WTC11 (cell line): ENCODE measurements at regions not wholly inside any gene's neighbourhood (a gene's known extent, or its start where the extent isn't known, plus 50 kb on each side); places are given as distances from the start of the nearest gene placed in this dataset.

Experiments used
- ATAC-seq: fragments of 200-7000 bp; cut with Tn5 transposase; 2 replicates; pipeline ENCODE4 v1.10.0; 2021; ENCODE audit warnings: mild to moderate bottlenecking, moderate library complexity
- CTCF ChIA-PET: fragments of 300-600 bp; sonication (Branson Sonifier 250); formaldehyde crosslinking; loops from one replicate; lab custom pipeline; 2021; ENCODE audit warnings: antibody characterized with exemption; lab: Charles Lee
- POLR2A ChIA-PET: fragments of 350-600 bp; sonication (Branson Sonifier 250); formaldehyde crosslinking; loops from one replicate; lab custom pipeline; 2021; ENCODE audit warnings: antibody characterized with exemption; lab: Charles Lee
- DNase-seq: peaks from one replicate; pipeline ENCODE4 v3.0.0; 2021; ENCODE audit warnings: low spot score
- H3K27ac Mint-ChIP-seq: 2 replicates; pipeline ENCODE4 v1.8.0; 2021; ENCODE audit warnings: mixed read lengths
- H3K27me3 Mint-ChIP-seq: 2 replicates; pipeline ENCODE4 v1.8.0; 2021; ENCODE audit warnings: low read depth, mild to moderate bottlenecking, moderate library complexity, mixed read lengths
- H3K36me3 Mint-ChIP-seq: 2 replicates; pipeline ENCODE4 v1.8.0; 2021; ENCODE audit warnings: mixed read lengths
- H3K4me1 Mint-ChIP-seq: 2 replicates; pipeline ENCODE4 v1.8.0; 2022; ENCODE audit warnings: mixed read lengths
- H3K4me3 Mint-ChIP-seq: 2 replicates; pipeline ENCODE4 v1.8.0; 2021; ENCODE audit warnings: mild to moderate bottlenecking, moderate library complexity, mixed read lengths
- H3K9me3 Mint-ChIP-seq: 2 replicates; pipeline ENCODE4 v1.8.0; 2021; ENCODE audit warnings: mixed read lengths
- ARID4B ChIP-seq: sonication (generic); formaldehyde crosslinking; IDR thresholded peaks from 2 replicates; pipeline ENCODE4 v1.8.0; 2023; ENCODE audit warnings: missing genetic modification reagents, mild to moderate bottlenecking, borderline replicate concordance
- ATF3 ChIP-seq: sonication (generic); formaldehyde crosslinking; conservative IDR thresholded peaks from 2 replicates; pipeline ENCODE4 v1.8.1; 2022; ENCODE audit warnings: mild to moderate bottlenecking, missing genetic modification reagents
- CBFB ChIP-seq: sonication (generic); formaldehyde crosslinking; IDR thresholded peaks from 2 replicates; pipeline ENCODE4 v1.8.1; 2022; ENCODE audit warnings: mild to moderate bottlenecking, low read depth, missing genetic modification reagents
- EMX1 ChIP-seq: fragments of 250-450 bp; sonication (Bioruptor Pico); IDR thresholded peaks from 2 replicates; pipeline ENCODE4 v1.8.0; 2021; ENCODE audit warnings: mild to moderate bottlenecking
- FOXJ3 ChIP-seq: sonication (generic); formaldehyde crosslinking; IDR thresholded peaks from 2 replicates; pipeline ENCODE4 v1.9.0; 2021; ENCODE audit warnings: missing genetic modification reagents, mild to moderate bottlenecking, borderline replicate concordance
- FOXP1 ChIP-seq: sonication (generic); formaldehyde crosslinking; IDR thresholded peaks from 2 replicates; pipeline ENCODE4 v1.8.0; 2022; ENCODE audit warnings: missing genetic modification reagents, mild to moderate bottlenecking, moderate library complexity, borderline replicate concordance
- NFYB ChIP-seq: sonication (generic); formaldehyde crosslinking; conservative IDR thresholded peaks from 2 replicates; pipeline ENCODE4 v1.8.0; 2022; ENCODE audit warnings: low read depth, missing genetic modification reagents
- RELA ChIP-seq: sonication (generic); formaldehyde crosslinking; IDR thresholded peaks from 2 replicates; pipeline ENCODE4 v1.8.1; 2022; ENCODE audit warnings: missing genetic modification reagents, mild to moderate bottlenecking, borderline replicate concordance
- RORB ChIP-seq: fragments of 250-450 bp; sonication (Bioruptor Pico); IDR thresholded peaks from 2 replicates; pipeline ENCODE4 v1.9.0; 2021; ENCODE audit warnings: mild to moderate bottlenecking
- SMAD3 ChIP-seq: sonication (generic); formaldehyde crosslinking; IDR thresholded peaks from 2 replicates; pipeline ENCODE4 v1.8.0; 2022; ENCODE audit warnings: missing genetic modification reagents, mild to moderate bottlenecking, borderline replicate concordance
- SP1 ChIP-seq: sonication (generic); formaldehyde crosslinking; conservative IDR thresholded peaks from 2 replicates; pipeline ENCODE4 v1.8.1; 2022; ENCODE audit warnings: missing genetic modification reagents
- ZNF396 ChIP-seq: fragments of 250-450 bp; sonication (Bioruptor Pico); IDR thresholded peaks from 2 replicates; pipeline ENCODE4 v1.8.0; 2021; ENCODE audit warnings: mild to moderate bottlenecking, moderate library complexity, borderline replicate concordance
- TF ChIP-seq, protein P1 (sequence below): sonication (generic); formaldehyde crosslinking; IDR thresholded peaks from 2 replicates; pipeline ENCODE4 v1.8.1; 2022; ENCODE audit warnings: mild to moderate bottlenecking, missing genetic modification reagents, moderate library complexity, borderline replicate concordance
- TF ChIP-seq, protein P2 (sequence below): sonication (generic); formaldehyde crosslinking; IDR thresholded peaks from 2 replicates; pipeline ENCODE4 v1.8.0; 2022; ENCODE audit warnings: mild to moderate bottlenecking, missing genetic modification reagents
- TF ChIP-seq, protein P3 (sequence below): sonication (generic); formaldehyde crosslinking; IDR thresholded peaks from 2 replicates; pipeline ENCODE4 v1.8.1; 2022; ENCODE audit warnings: low read depth, mild to moderate bottlenecking, moderate library complexity, missing genetic modification reagents, borderline replicate concordance
- TF ChIP-seq, protein P4 (sequence below): sonication (generic); formaldehyde crosslinking; IDR thresholded peaks from 2 replicates; pipeline ENCODE4 v1.8.0; 2022; ENCODE audit warnings: mild to moderate bottlenecking, missing genetic modification reagents

- H3K27me3 Mint-ChIP-seq = peaks cover 3% of the 10 kb centered on the region
- CTCF ChIA-PET = no interaction called here
- H3K4me1 Mint-ChIP-seq = no peaks in the 10 kb centered on the region
- POLR2A ChIA-PET = interaction anchor here (0.5 kb wide), 1 partner anchor 53 kb away, joined by 4 read pairs; no protein-coding TSS in a partner anchor
- no peak overlapping the region for H3K4me3 Mint-ChIP-seq
- DNase-seq (no peak), ATAC-seq (no peak)
- peaks cover 8% of the 10 kb centered on the region for H3K36me3 Mint-ChIP-seq
- H3K27ac Mint-ChIP-seq = no peak overlapping the region
- H3K9me3 Mint-ChIP-seq = peaks cover 26% of the 10 kb centered on the region
- TF ChIP-seq, protein P1, sequence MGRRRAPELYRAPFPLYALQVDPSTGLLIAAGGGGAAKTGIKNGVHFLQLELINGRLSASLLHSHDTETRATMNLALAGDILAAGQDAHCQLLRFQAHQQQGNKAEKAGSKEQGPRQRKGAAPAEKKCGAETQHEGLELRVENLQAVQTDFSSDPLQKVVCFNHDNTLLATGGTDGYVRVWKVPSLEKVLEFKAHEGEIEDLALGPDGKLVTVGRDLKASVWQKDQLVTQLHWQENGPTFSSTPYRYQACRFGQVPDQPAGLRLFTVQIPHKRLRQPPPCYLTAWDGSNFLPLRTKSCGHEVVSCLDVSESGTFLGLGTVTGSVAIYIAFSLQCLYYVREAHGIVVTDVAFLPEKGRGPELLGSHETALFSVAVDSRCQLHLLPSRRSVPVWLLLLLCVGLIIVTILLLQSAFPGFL (CRISPR knock-in tag) = no peak
Measured at GRCh38 chr22:48106715-48107259, 1344.3 kb downstream of the TBC1D22A start.

DNA sequence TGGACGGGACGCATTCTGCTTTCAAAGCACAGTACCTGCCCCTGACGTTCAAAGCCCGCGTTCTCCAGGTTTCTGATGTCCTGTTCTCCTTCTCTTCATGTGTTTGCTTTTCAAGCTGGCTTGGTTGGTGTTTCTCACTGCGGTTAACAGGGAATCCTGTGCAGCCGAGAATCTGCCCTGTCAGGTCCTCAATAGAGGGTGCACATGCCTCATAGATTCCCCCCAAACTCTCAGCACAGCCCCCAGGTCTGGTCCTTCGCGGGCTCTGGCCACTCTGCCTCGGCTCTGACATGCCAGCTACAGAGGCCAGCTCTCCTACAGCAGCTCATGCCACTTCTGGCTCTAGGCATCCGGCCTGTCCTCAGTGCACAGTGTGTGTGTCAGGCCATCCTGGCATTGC, 1343.8 kb downstream of the TBC1D22A start:
- ATAC-seq = no peak
- Mint-ChIP-seq H3K4me1 (no peaks in the 10 kb centered on the region), H3K27me3 (peaks cover 3% of the 10 kb centered on the region), H3K27ac (no peak overlapping the region), H3K4me3 (no peak overlapping the region), H3K9me3 (peaks cover 24% of the 10 kb centered on the region), H3K36me3 (peaks cover 8% of the 10 kb centered on the region)
- CTCF ChIA-PET = no interaction called here
- POLR2A ChIA-PET = no interaction called here
- TF ChIP-seq RORB (CRISPR knock-in tag) (no peak), NFYB (CRISPR knock-in tag) (no peak), SP1 (CRISPR knock-in tag) (no peak), FOXJ3 (CRISPR knock-in tag) (no peak)
- TF ChIP-seq, protein P2, sequence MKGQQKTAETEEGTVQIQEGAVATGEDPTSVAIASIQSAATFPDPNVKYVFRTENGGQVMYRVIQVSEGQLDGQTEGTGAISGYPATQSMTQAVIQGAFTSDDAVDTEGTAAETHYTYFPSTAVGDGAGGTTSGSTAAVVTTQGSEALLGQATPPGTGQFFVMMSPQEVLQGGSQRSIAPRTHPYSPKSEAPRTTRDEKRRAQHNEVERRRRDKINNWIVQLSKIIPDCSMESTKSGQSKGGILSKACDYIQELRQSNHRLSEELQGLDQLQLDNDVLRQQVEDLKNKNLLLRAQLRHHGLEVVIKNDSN (CRISPR knock-in tag) = no peak
- TF ChIP-seq, protein P3, sequence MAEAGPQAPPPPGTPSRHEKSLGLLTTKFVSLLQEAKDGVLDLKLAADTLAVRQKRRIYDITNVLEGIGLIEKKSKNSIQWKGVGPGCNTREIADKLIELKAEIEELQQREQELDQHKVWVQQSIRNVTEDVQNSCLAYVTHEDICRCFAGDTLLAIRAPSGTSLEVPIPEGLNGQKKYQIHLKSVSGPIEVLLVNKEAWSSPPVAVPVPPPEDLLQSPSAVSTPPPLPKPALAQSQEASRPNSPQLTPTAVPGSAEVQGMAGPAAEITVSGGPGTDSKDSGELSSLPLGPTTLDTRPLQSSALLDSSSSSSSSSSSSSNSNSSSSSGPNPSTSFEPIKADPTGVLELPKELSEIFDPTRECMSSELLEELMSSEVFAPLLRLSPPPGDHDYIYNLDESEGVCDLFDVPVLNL (CRISPR knock-in tag) = no peak
- DNase-seq = no peak

DNA sequence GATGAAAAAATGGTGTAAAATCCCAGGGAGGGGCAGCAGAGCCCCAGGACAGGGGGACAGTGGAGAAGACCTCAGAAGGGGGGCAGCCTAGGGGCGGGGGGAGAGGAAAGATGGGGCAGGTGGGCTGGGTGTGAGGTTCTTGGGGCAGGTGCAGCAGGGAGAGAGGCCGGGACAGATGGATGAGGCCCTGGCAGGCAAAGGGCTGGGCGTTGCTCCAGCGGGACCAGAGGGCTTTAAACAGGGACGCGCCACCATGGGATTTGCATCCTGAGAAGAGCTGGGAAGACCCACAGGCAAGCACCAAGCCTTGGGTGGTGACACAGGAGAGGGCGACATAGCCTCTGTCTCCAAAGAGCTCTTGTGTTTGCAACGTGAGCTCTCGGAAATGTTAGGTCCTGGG, 1342.8 kb downstream of the TBC1D22A start:
- CTCF ChIA-PET = interaction anchor here (0.6 to 0.7 kb wide), 2 partner anchors 23 to 247 kb away, joined by 3 to 4 read pairs; no protein-coding TSS in a partner anchor
- no peak for ATAC-seq
- H3K27ac Mint-ChIP-seq = no peak overlapping the region
- peaks cover 8% of the 10 kb centered on the region for H3K36me3 Mint-ChIP-seq
- no peak overlapping the region for H3K4me3 Mint-ChIP-seq
- peaks cover 3% of the 10 kb centered on the region for H3K27me3 Mint-ChIP-seq
- TF ChIP-seq ARID4B (no peak), RELA (CRISPR knock-in tag) (no peak), NFYB (CRISPR knock-in tag) (no peak), ATF3 (CRISPR knock-in tag) (no peak), SMAD3 (CRISPR knock-in tag) (no peak), CBFB (CRISPR knock-in tag) (no peak), RORB (CRISPR knock-in tag) (no peak), ZNF396 (CRISPR knock-in tag) (no peak), FOXP1 (no peak), EMX1 (CRISPR knock-in tag) (no peak)
- TF ChIP-seq, protein P4, sequence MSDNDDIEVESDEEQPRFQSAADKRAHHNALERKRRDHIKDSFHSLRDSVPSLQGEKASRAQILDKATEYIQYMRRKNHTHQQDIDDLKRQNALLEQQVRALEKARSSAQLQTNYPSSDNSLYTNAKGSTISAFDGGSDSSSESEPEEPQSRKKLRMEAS (CRISPR knock-in tag) = no peak
- TF ChIP-seq, protein P3 (CRISPR knock-in tag) = no peak
- TF ChIP-seq, all 79 proteins: peak for 0
- POLR2A ChIA-PET = no interaction called here
- no peaks in the 10 kb centered on the region for H3K4me1 Mint-ChIP-seq
- peaks cover 23% of the 10 kb centered on the region for H3K9me3 Mint-ChIP-seq
- no peak for DNase-seq
